GM23338 (cell line): ENCODE measurements at regions not wholly inside any gene's neighbourhood (a gene's known extent, or its start where the extent isn't known, plus 50 kb on each side); places are given as distances from the start of the nearest gene placed in this dataset.

ENCODE experiments used
- ATAC-seq: fragments of 200-7000 bp; cut with Tn5 transposase; 3 replicates; pipeline ENCODE4 v1.9.1; 2020
- DNase-seq: peaks from one replicate; pipeline ENCODE4 v3.0.0-alpha.2; 2015; ENCODE audit warnings: low spot score
- H2AFZ ChIP-seq: fragments of 200-600 bp; sonication (generic); 2 replicates; pipeline ENCODE4 v1.8.0; 2016; ENCODE audit warnings: antibody characterized with exemption, mild to moderate bottlenecking, moderate library complexity
- H3F3A ChIP-seq: fragments of 200-600 bp; sonication (generic); replicated peaks from 2 replicates; pipeline ENCODE4 v1.8.0; 2017; ENCODE audit warnings: antibody characterized with exemption, mixed run types, low read depth
- H3K27ac ChIP-seq: fragments of 200-600 bp; sonication (generic); 2 replicates; pipeline ENCODE4 v1.6.1; 2016; ENCODE audit warnings: low read depth
- H3K27me3 ChIP-seq: fragments of 200-600 bp; sonication (generic); 2 replicates; pipeline ENCODE4 v1.8.0; 2016; ENCODE audit warnings: mild to moderate bottlenecking, mixed run types, moderate library complexity; ENCODE audit not compliant: insufficient read depth
- H3K36me3 ChIP-seq: fragments of 200-600 bp; sonication (generic); 2 replicates; pipeline ENCODE4 v1.8.0; 2016; ENCODE audit warnings: mild to moderate bottlenecking; ENCODE audit not compliant: insufficient read depth
- H3K4me1 ChIP-seq: fragments of 200-600 bp; sonication (generic); 2 replicates; pipeline ENCODE4 v1.8.0; 2016; ENCODE audit warnings: mild to moderate bottlenecking, moderate library complexity; ENCODE audit not compliant: insufficient read depth
- H3K4me2 ChIP-seq: fragments of 200-600 bp; sonication (generic); 2 replicates; pipeline ENCODE4 v1.7.1; 2017; ENCODE audit warnings: mixed run types
- H3K4me3 ChIP-seq: fragments of 200-600 bp; sonication (generic); 2 replicates; pipeline ENCODE4 v1.6.1; 2016; ENCODE audit warnings: mixed run types
- H3K79me2 ChIP-seq: fragments of 200-600 bp; sonication (generic); replicated peaks from 2 replicates; pipeline ENCODE4 v1.8.0; 2017; ENCODE audit warnings: mild to moderate bottlenecking; ENCODE audit not compliant: insufficient read depth
- H3K9me2 ChIP-seq: fragments of 200-600 bp; sonication (generic); 2 replicates; pipeline ENCODE4 v1.8.0; 2017; ENCODE audit not compliant: insufficient read depth
- H4K20me1 ChIP-seq: fragments of 200-600 bp; sonication (generic); replicated peaks from 2 replicates; pipeline ENCODE4 v1.8.0; 2017; ENCODE audit warnings: mild to moderate bottlenecking; ENCODE audit not compliant: insufficient read depth
- H3K27ac Mint-ChIP-seq: 2 replicates; pipeline ENCODE4 v1.8.0; 2020; ENCODE audit warnings: inconsistent platforms, mild to moderate bottlenecking, moderate library complexity, mixed read lengths
- H3K27me3 Mint-ChIP-seq: 3 replicates; pipeline ENCODE4 v1.8.0; 2022; ENCODE audit warnings: low read depth, mild to moderate bottlenecking, moderate library complexity, mixed read lengths, inconsistent platforms; ENCODE audit not compliant: insufficient read depth, poor library complexity
- H3K36me3 Mint-ChIP-seq: 3 replicates; pipeline ENCODE4 v1.8.0; 2021; ENCODE audit warnings: low read depth, mild to moderate bottlenecking, inconsistent platforms, moderate library complexity, mixed read lengths
- H3K4me1 Mint-ChIP-seq: 3 replicates; pipeline ENCODE4 v1.8.0; 2020; ENCODE audit warnings: mild to moderate bottlenecking, inconsistent platforms, mixed read lengths
- H3K4me3 Mint-ChIP-seq: 3 replicates; pipeline ENCODE4 v1.8.0; 2021; ENCODE audit warnings: moderate library complexity, mild to moderate bottlenecking, inconsistent platforms, mixed read lengths
- H3K9me3 Mint-ChIP-seq: 3 replicates; pipeline ENCODE4 v1.8.0; 2020; ENCODE audit warnings: moderate library complexity, mild to moderate bottlenecking, inconsistent platforms, mixed read lengths
- CREB1 ChIP-seq: fragments of 250-450 bp; sonication (Bioruptor Pico); IDR thresholded peaks from 2 replicates; pipeline ENCODE4 v1.5.0; 2020; ENCODE audit warnings: low read depth, mild to moderate bottlenecking, moderate library complexity
- EZH2 ChIP-seq: fragments of 200-600 bp; sonication (generic); IDR thresholded peaks from one replicate; pipeline ENCODE4 v1.8.0; 2017; ENCODE audit warnings: antibody characterized with exemption, mild to moderate bottlenecking, low read depth; ENCODE audit not compliant: unreplicated experiment
- EZH2phosphoT487 ChIP-seq: fragments of 200-600 bp; sonication (generic); IDR thresholded peaks from one replicate; pipeline ENCODE4 v1.8.1; 2018; ENCODE audit warnings: antibody characterized with exemption; ENCODE audit not compliant: unreplicated experiment
- JUNB ChIP-seq: IDR thresholded peaks from one replicate; pipeline ENCODE4 v1.6.1; 2016; ENCODE audit warnings: antibody characterized with exemption; ENCODE audit not compliant: unreplicated experiment
- NANOG ChIP-seq: IDR thresholded peaks from 2 replicates; pipeline ENCODE4 v1.6.1; 2016; ENCODE audit warnings: antibody characterized with exemption, borderline replicate concordance
- POLR2AphosphoS5 ChIP-seq: IDR thresholded peaks from 2 replicates; pipeline ENCODE4 v1.6.1; 2016; ENCODE audit warnings: antibody characterized with exemption, low read depth
- REST ChIP-seq: IDR thresholded peaks from one replicate; pipeline ENCODE4 v1.6.1; 2018; ENCODE audit warnings: antibody characterized with exemption; ENCODE audit not compliant: unreplicated experiment
- STAT1 ChIP-seq: IDR thresholded peaks from one replicate; pipeline ENCODE4 v1.6.1; 2016; ENCODE audit warnings: antibody characterized with exemption; ENCODE audit not compliant: unreplicated experiment
- ZNF114 ChIP-seq: fragments of 250-450 bp; sonication (Bioruptor Pico); IDR thresholded peaks from 2 replicates; pipeline ENCODE4 v1.5.0; 2020; ENCODE audit warnings: mild to moderate bottlenecking, moderate library complexity
- ZNF331 ChIP-seq: fragments of 250-450 bp; sonication (Bioruptor Pico); IDR thresholded peaks from 2 replicates; pipeline ENCODE4 v1.5.0; 2020; ENCODE audit warnings: low read depth, mild to moderate bottlenecking, moderate library complexity
- ZNF462 ChIP-seq: fragments of 250-450 bp; sonication (Bioruptor Pico); IDR thresholded peaks from 2 replicates; pipeline ENCODE4 v1.5.0; 2020; ENCODE audit warnings: mild to moderate bottlenecking, moderate library complexity
- TF ChIP-seq, protein P1 (sequence below): IDR thresholded peaks from 2 replicates; pipeline ENCODE4 v1.6.1; 2016; ENCODE audit warnings: antibody characterized with exemption

DNA sequence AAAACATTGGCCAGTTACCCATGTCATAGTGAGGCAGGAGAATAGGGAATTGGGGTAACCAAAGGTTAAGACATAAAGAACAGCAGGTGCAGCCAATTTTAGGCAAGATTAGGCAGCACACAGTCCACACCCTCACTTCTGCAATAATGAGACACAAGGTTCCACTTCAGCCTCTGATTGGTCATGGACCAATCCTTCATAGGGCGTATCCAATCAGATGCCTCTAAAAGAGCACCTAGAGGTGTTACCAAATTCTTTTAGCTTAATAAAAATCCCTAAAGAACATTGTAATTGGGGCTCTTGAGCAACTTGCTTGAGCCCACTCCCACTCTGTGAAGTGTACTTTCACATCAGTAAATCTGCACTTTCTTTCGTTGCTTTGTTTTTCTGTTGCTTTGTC, 302.4 kb downstream of the PREX1 start:
- no peak overlapping the region for H3K4me2 ChIP-seq
- H3K36me3 Mint-ChIP-seq, result no peaks in the 10 kb centered on the region
- no peak overlapping the region for H2AFZ ChIP-seq
- H3K4me1 Mint-ChIP-seq, result no peaks in the 10 kb centered on the region; the same call in 1 of the 3 replicates
- no peaks in the 10 kb centered on the region for H3F3A ChIP-seq
- H3K9me3 Mint-ChIP-seq, result no peaks in the 10 kb centered on the region
- H3K27ac ChIP-seq, result no peak overlapping the region
- no peaks in the 10 kb centered on the region for H3K27me3 ChIP-seq
- TF ChIP-seq POLR2AphosphoS5 (no peak), NANOG (no peak), EZH2 (no peak), CREB1 (CRISPR knock-in tag) (no peak), ZNF114 (no peak), ZNF331 (CRISPR knock-in tag) (no peak), JUNB (no peak), STAT1 (no peak), EZH2phosphoT487 (no peak), REST (no peak)
- TF ChIP-seq, protein P1, sequence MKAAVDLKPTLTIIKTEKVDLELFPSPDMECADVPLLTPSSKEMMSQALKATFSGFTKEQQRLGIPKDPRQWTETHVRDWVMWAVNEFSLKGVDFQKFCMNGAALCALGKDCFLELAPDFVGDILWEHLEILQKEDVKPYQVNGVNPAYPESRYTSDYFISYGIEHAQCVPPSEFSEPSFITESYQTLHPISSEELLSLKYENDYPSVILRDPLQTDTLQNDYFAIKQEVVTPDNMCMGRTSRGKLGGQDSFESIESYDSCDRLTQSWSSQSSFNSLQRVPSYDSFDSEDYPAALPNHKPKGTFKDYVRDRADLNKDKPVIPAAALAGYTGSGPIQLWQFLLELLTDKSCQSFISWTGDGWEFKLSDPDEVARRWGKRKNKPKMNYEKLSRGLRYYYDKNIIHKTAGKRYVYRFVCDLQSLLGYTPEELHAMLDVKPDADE, result no peak
- no peaks in the 10 kb centered on the region for H4K20me1 ChIP-seq
- ATAC-seq (no peak), DNase-seq (no peak)
- H3K79me2 ChIP-seq, result no peaks in the 10 kb centered on the region
- H3K4me3 Mint-ChIP-seq, result no peak overlapping the region
- H3K4me3 ChIP-seq, result no peak overlapping the region
- H3K27ac Mint-ChIP-seq, result no peak overlapping the region
- peaks cover 1% of the 10 kb centered on the region for H3K27me3 Mint-ChIP-seq
- no peaks in the 10 kb centered on the region for H3K36me3 ChIP-seq
- H3K9me2 ChIP-seq, result no peaks in the 10 kb centered on the region
- no peaks in the 10 kb centered on the region for H3K4me1 ChIP-seq

- no peak overlapping the region for H3K27ac Mint-ChIP-seq
- H3F3A ChIP-seq, result no peaks in the 10 kb centered on the region
- H3K9me3 Mint-ChIP-seq, result no peaks in the 10 kb centered on the region
- no peaks in the 10 kb centered on the region for H3K27me3 ChIP-seq
- no peaks in the 10 kb centered on the region for H4K20me1 ChIP-seq
- H3K27ac ChIP-seq, result no peak overlapping the region
- no peak overlapping the region for H3K4me2 ChIP-seq
- no peaks in the 10 kb centered on the region; the same call in 1 of the 3 replicates for H3K4me1 Mint-ChIP-seq
- no peak overlapping the region for H3K4me3 ChIP-seq
- H2AFZ ChIP-seq, result no peak overlapping the region
- no peaks in the 10 kb centered on the region for H3K79me2 ChIP-seq
- no peak overlapping the region for H3K4me3 Mint-ChIP-seq
- no peaks in the 10 kb centered on the region for H3K4me1 ChIP-seq
- ATAC-seq, result no peak
- no peaks in the 10 kb centered on the region for H3K9me2 ChIP-seq
- H3K36me3 Mint-ChIP-seq, result no peaks in the 10 kb centered on the region
- H3K27me3 Mint-ChIP-seq, result peaks cover 4% of the 10 kb centered on the region
- no peak for DNase-seq
- no peaks in the 10 kb centered on the region for H3K36me3 ChIP-seq
- TF ChIP-seq ZNF114 (no peak), EZH2 (no peak), EZH2phosphoT487 (no peak), CREB1 (CRISPR knock-in tag) (no peak), JUNB (no peak), ZNF331 (CRISPR knock-in tag) (no peak), ZNF462 (CRISPR knock-in tag) (no peak)
Measured at GRCh38 chr20:48524582-48524981, 303.2 kb downstream of the PREX1 start.
